CD4-positive, alpha-beta T cell treated with Interferon gamma for 1 hour (primary cell): ENCODE measurements at regions not wholly inside any gene's neighbourhood (a gene's known extent, or its start where the extent isn't known, plus 50 kb on each side); places are given as distances from the start of the nearest gene placed in this dataset.

ENCODE experiments used
- DNase-seq: peaks from one replicate; pipeline ENCODE4 v3.0.0-alpha.2; 2020

DNA sequence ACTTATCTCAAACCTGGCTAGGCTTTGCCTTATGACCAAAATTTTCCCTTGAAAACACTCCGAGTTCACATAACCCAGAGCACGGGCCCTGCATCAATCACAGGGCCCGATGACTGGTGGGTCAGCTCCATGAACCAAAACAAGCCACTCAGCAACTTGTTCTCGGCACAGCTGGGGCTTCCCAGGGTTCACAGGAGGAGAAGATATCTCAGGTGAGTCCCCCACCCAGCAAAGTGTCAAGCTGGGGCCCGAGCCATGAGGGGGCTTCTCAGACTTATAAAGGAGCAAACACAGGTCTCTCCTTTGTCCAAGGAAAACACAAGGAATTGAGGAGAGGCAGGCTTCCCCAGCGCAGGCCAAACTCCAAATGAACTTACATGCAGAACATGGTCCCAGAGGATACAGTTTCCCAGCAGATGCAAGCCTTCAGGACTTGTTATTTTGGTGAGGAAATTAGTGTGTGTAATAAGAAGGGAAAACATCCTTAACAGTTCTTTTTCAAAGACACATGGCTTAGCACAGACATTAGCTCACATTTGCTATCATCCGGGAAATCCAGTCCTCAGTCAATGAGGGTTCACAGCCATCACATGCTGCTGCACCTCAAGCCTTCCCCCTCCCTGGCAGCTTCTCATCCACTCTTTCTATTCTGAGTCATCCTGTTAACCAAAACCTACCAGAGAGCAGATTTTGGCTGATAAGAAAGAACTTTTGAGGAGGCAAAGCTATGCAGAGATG, 98.1 kb upstream of the NFIA start:
- DNase-seq: no peak

GRCh38 chr1:60983701-60984061, 98.7 kb upstream of the NFIA start:
- no peak for DNase-seq

GRCh38 chr1:60982539-60982938, 99.8 kb upstream of the NFIA start:
- no peak for DNase-seq

DNA sequence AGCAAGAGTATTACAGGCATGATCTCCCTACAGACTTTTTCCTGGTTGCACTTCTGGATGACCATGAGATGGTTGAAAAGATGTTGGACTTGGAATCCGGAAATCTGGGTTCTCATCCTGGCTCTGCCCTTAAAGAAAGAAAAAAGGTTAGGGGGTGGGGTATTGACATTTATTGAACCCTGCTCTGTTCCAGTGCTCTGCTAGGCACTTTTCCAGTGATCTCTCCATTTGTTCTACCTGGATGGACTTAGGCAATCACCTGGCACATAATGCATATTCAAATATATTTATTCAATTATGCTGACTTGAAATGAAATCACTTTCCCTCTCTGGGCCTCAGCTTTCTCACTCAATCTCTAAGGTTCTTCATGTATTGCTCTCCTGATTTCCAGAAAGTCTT, 101.0 kb upstream of the NFIA start:
- no peak for DNase-seq

DNA sequence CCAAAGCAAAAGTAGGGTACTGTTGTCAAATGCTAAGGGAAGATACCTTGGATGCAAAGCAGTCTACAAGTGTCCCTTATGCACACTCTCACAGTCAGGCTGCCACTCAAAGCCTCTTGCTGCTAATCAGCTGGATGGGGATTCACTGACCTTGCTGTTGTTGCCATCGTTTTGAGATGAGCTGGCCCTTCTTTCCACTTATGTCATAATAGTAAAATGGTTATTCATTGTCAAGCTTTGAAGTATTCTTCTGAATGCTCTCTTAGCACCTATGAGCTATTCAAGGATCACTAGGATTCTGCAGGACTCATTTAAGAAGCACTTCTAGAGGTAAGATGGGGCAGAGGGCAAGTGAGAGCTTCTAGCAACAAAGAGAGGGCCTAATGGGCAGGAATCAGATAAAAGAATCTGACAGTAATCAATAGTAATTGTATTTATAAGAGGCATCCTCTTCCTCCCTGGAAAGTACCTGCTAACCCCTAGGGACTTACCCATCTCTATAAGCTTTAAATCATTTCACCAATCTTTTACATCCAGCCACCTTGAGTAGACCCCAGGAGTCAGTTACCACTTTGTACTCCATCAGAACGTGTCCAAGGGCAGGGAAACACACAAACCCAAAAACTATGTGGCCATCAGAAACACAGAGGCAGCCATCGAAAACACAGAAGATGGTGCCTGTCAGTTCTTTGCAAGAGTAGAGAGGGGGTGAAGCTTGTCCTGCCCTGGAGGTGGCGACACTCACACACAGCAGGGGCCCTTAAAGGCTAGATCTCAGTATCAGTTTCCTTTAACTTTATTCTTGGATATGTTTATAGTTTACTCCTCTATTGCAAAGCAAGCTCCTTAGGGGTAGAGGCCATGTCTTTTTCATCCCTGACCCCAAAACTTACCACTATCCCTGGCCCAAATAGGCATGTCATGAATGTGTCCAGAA, 103.7 kb upstream of the NFIA start:
- DNase-seq: peak; percentile 2

- no peak for DNase-seq
Measured at GRCh38 chr1:60977661-60978060, 104.7 kb upstream of the NFIA start.

DNA sequence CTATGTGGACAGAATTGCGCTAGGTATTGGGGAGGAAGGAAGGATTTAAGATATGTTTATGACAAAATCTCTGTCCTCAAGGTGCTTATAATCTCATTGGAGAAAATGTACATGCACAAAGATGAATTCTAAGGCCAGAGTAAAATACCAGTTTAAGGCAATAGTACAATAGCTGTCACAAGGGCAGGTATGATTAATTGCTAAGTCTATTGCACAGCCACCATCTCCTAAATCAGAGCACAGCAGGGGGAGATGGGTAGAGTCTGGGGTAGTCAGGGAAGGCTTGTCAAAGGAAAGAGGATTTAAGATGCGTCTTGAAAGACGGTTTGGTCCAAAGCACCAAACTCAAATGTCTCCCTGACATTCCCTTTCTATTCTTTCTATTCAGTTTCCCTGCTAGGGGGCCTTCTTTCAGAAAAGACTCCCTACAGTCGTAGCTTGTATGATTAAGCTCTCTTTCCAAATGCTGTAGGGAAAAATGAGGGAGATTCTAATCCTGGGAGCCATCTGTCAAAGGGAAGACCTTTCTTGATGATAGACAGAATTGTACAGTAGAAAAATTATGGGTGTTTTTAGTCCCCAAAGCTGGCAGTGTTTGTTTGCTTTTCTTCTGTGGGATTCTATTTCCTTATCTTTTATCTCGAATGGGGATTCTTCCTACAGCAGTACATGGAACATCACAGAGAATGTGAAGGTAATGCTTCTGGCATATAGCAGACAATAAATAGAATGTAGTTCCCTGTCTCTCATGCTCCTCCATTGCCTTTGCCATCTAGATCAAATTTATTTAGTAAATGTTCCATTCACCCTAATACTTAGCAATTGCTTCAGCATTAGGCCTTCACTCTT, 107.6 kb upstream of the NFIA start:
- DNase-seq: no peak

- no peak for DNase-seq
Measured at GRCh38 chr1:60973668-60974067, 108.7 kb upstream of the NFIA start.

GRCh38 chr1:60972841-60973364, 109.5 kb upstream of the NFIA start:
- no peak for DNase-seq

GRCh38 chr1:60971330-60971729, 111.0 kb upstream of the NFIA start:
- no peak for DNase-seq

DNA sequence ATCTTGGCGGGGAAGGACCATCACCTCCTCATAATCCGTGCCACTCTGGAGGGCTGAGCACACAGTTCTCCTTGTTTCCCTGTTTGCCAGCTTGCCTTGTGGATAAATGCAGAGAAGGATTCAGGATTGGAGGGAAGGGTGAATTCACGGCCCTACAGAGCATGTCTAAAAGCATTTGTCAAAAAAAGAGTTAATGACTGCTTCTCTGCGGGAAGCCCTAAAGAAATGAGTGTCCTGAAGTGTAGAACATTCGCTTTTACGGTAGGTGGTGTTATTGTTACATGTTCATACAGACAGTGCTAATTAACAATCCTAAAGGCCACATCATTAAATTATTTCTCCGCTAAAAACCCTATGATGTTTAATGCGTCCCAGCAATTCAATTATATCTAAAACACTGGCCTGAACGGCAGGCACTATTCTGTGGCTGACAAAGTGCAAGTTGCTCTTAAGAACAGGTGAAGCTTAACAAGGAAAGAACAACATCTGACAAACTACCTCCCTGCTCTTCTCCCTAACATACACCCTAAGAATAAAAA, 112.3 kb upstream of the NFIA start:
- DNase-seq: no peak

DNA sequence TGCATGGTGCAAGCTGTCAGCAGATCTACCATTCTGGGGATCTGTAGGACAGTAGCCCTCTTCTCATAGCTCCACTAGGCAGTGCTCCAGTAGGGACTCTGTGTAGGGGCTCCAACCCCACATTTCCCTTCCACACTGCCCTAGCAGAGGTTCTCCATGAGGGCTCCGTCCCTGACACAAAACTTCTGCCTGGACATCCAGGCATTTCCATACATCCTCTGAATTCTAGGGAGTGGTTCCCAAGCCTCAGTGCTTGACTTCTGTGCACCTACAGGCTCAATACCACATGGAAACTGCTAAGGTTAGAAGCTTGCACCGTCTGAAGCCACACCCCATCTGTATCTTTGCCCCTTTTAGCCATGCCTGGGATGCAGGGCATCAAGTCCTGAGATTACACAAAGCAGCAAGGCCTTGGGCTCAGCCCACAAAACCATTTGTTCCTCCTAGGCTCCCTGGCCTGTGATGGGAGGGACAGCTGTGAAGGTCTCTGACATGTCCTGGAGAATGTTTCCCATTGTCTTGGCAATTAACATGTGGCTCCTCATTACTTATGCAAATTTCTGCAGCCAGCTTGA, 117.0 kb upstream of the NFIA start:
- DNase-seq: no peak

GRCh38 chr1:60963167-60963940, 119.0 kb upstream of the NFIA start:
- DNase-seq: no peak

- DNase-seq: no peak
Measured at GRCh38 chr1:60960891-60961461, 121.4 kb upstream of the NFIA start.

DNA sequence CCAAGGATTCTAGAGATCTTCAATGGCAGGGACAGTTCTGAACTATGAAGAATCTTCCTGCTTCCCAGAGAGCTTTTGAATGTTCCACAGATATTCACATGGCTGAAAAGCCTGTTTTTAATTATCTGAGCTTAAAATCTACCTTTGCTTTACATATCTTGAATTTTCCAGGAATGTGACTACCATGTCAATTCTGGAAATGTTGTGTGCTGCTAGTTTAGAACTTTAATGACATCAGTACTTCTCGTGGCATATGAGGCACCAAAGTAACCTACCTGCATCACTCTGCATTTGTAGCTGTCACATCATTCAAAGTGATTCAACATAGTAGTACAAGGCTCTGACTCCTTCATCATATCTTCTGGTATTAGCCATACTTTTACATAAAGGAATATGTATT, 122.7 kb upstream of the NFIA start:
- no peak for DNase-seq

DNA sequence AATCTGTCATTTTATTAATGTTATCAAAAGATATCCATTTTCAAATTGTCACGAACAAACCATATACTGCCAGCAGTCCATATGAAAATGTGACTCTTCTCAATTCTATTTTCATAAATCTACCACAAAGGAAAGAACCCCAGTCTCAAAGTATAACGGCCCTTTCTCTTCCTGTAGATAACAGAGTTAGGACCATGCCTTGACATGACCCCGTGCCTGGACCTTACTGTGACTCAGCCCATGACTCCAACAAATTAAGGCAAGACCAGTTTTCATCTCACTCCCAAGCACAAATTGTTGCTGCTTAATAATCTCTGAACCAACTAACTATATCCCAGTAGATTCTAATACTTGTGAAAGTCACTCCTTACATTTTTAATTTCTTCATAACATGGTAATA, 124.4 kb upstream of the NFIA start:
- DNase-seq: no peak

DNA sequence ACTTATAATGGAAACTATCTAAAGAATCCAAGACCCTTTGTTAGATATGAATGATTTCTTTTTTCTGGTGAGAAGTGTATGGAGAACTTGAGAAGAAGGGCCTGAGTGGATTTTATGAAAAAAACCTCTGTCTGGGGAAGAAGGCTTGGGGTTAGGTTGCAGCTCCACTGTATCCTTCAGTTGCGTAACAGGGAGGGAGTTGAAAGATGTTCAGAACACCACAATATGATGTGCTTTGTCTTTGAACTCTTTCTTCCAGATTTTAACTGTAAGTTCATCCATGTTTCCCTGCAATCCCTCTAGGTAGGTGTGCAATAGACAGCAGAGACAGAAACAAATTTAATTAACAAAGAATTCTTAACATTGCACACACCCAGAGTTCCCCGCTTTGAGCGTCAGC, 125.8 kb upstream of the NFIA start:
- no peak for DNase-seq

DNA sequence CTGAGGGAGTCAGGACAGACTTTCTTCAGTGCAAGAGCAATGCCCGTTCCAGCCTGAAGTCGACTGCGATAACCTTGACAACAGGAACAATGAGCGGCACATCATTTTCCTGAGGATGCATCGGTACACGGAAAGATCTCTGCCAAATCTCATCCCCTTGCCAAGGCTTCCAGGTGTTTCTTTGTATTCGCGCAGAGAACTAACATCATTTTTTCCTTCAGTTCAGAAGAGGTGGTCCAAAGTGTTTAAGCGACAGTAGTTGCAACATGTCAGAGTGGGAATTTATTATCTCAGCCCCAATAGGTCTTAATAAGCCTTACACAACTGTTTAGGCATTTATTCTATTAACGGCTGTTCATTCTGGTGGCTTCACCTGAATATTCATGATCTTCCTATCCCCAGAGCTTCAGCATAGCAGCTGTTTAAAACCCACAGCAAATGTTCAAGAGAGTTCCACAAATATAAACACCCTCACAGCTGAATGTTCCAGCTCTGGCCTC, 129.7 kb upstream of the NFIA start:
- DNase-seq: no peak

- no peak for DNase-seq
Measured at GRCh38 chr1:60950224-60951063, 131.9 kb upstream of the NFIA start.

DNA sequence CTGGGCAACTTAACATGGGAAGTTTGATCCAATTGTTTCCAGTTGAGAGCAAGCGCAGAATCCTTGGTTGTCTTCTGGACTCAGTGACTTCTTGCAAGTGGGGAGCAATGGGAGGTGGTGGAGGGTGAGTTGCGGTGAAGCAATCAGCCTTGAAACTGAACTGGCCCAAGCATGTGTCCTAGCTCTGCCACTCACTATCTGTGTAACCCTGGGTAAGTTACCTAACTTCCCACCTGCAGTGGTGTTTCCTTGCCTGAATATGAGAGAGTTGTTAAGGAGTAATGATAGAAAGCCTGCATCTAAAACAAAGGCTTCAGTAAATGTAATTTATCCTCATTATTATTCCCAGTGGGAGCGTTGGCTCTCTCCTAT, 132.5 kb upstream of the NFIA start:
- no peak for DNase-seq
